Vagina (tissue), 2 donors: ENCODE measurements at regions not wholly inside any gene's neighbourhood (a gene's known extent, or its start where the extent isn't known, plus 50 kb on each side); places are given as distances from the start of the nearest gene placed in this dataset.

ENCODE experiments used
- POLR2A ChIP-seq, 2 donors: fragments of 450-650 bp; IDR thresholded peaks; one replicate each; pipeline ENCODE4 v1.6.1; 2017; ENCODE audit warnings: antibody characterized with exemption in 2 of 2, mild to moderate bottlenecking in 2 of 2, moderate library complexity in 2 of 2
- TF ChIP-seq, protein P1 (sequence below), 3 experiments: fragments of 450-650 bp in 2 of 3; fragments of 200-600 bp in 1 of 3; sonication (generic) in 1 of 3; IDR thresholded peaks; one replicate each; pipeline ENCODE4 v1.5.1; 2017 to 2019; ENCODE audit warnings: antibody characterized with exemption in 3 of 3, mild to moderate bottlenecking in 2 of 3, moderate library complexity in 2 of 3

DNA sequence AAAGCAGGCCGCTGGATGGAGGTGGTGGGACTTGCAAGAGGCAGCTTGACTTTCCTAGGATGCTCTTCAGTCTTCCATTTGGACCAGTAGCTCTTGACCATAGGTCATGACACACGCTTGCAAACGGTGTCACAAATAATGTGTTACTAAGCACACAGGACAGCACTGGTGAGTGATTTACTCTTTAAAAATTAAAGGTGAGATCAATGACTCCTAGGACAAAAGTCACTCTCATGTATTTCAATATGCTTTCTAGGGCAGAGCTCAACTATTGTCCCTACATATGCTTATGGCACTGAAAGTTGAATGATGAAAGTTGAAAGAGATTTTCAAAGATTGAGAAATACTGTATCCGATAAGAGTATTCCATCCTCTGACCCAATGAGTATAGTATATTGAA, 496.7 kb downstream of the EBF1 start:
- TF ChIP-seq, protein P1, sequence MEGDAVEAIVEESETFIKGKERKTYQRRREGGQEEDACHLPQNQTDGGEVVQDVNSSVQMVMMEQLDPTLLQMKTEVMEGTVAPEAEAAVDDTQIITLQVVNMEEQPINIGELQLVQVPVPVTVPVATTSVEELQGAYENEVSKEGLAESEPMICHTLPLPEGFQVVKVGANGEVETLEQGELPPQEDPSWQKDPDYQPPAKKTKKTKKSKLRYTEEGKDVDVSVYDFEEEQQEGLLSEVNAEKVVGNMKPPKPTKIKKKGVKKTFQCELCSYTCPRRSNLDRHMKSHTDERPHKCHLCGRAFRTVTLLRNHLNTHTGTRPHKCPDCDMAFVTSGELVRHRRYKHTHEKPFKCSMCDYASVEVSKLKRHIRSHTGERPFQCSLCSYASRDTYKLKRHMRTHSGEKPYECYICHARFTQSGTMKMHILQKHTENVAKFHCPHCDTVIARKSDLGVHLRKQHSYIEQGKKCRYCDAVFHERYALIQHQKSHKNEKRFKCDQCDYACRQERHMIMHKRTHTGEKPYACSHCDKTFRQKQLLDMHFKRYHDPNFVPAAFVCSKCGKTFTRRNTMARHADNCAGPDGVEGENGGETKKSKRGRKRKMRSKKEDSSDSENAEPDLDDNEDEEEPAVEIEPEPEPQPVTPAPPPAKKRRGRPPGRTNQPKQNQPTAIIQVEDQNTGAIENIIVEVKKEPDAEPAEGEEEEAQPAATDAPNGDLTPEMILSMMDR (IDR thresholded peaks at IDR 0.05), result no peak
- TF ChIP-seq POLR2A (IDR thresholded peaks at IDR 0.05), result no peak
